ENCODE measurements at regions not wholly inside any gene's neighbourhood (a gene's known extent, or its start where the extent isn't known, plus 50 kb on each side); places are given as distances from the start of the nearest gene placed in this dataset.

GRCh38 chr2:167653131-167653530 is 594.3 kb downstream of the STK39 start:
- no peak for DNase-seq

- DNase-seq, result no peak
Measured at GRCh38 chr2:167652401-167652800, 595.0 kb downstream of the STK39 start.

- DNase-seq, result no peak
Measured at GRCh38 chr2:167651406-167652151, 595.8 kb downstream of the STK39 start.

GRCh38 chr2:167646557-167646956 is 600.8 kb downstream of the STK39 start:
- no peak for DNase-seq

- DNase-seq, result no peak
Measured at GRCh38 chr2:167640096-167640495, 607.3 kb downstream of the STK39 start.

- no peak for DNase-seq
Measured at GRCh38 chr2:167637741-167638140, 609.7 kb downstream of the STK39 start.

- DNase-seq, result peak; percentile 4
Measured at GRCh38 chr2:167632271-167632670, 615.1 kb downstream of the STK39 start.

GRCh38 chr2:167626961-167627360 is 620.4 kb downstream of the STK39 start:
- DNase-seq, result no peak

GRCh38 chr2:167626301-167626700 is 621.1 kb downstream of the STK39 start:
- DNase-seq, result no peak

- DNase-seq, result no peak
Measured at GRCh38 chr2:167616997-167617396, 630.4 kb downstream of the STK39 start.

GRCh38 chr2:167613471-167613870 is 633.9 kb downstream of the STK39 start:
- DNase-seq, result no peak

GRCh38 chr2:167608487-167608886 is 638.9 kb downstream of the STK39 start:
- DNase-seq, result no peak

- DNase-seq, result no peak
Measured at GRCh38 chr2:167607731-167608130, 639.7 kb downstream of the STK39 start.

- no peak for DNase-seq
Measured at GRCh38 chr2:167607211-167607610, 640.2 kb downstream of the STK39 start.

- no peak for DNase-seq
Measured at GRCh38 chr2:167602122-167602521, 645.3 kb downstream of the STK39 start.

- DNase-seq, result no peak
Measured at GRCh38 chr2:167599219-167599618, 648.2 kb downstream of the STK39 start.

GRCh38 chr2:167595839-167596471 is 651.4 kb downstream of the STK39 start:
- DNase-seq, result no peak

- no peak for DNase-seq
Measured at GRCh38 chr2:167595021-167595420, 652.4 kb downstream of the STK39 start.

GRCh38 chr2:167592441-167592840 is 655.0 kb downstream of the STK39 start:
- DNase-seq, result no peak

- DNase-seq, result no peak
Measured at GRCh38 chr2:167582619-167583018, 664.8 kb downstream of the STK39 start.

GRCh38 chr2:167581961-167582574 is 665.3 kb downstream of the STK39 start:
- no peak for DNase-seq

- DNase-seq, result peak; percentile 49
Measured at GRCh38 chr2:167579826-167580225, 667.6 kb downstream of the STK39 start.

GRCh38 chr2:167575276-167575675 is 672.1 kb downstream of the STK39 start:
- no peak for DNase-seq

Measured in MV-4-11 (cell line).